IMR-90 (cell line): ENCODE measurements at regions not wholly inside any gene's neighbourhood (a gene's known extent, or its start where the extent isn't known, plus 50 kb on each side); places are given as distances from the start of the nearest gene placed in this dataset.
A peak's percentile ranks its signal among the peaks of the same experiment; 100 is the strongest.

ENCODE experiments used
- ATAC-seq: fragments of 200-7000 bp; cut with Tn5 transposase; 2 replicates; pipeline ENCODE4 v1.9.1; 2020; ENCODE audit warnings: low read depth, mild to moderate bottlenecking, moderate library complexity
- BruUV-seq: library from RNA; stranded (reverse); fragments of 400-500 nt; replicated peaks from 2 replicates; lab custom pipeline; 2021; lab: Mats Ljungman, UMichigan
- CTCF ChIA-PET: fragments of 300-600 bp; formaldehyde crosslinking; extraction: SDS; loops from one replicate; lab custom pipeline; 2021; ENCODE audit warnings: antibody characterized with exemption; lab: Yijun Ruan, JAX
- POLR2A ChIA-PET: fragments of 300-600 bp; sonication (Branson Sonifier 250); formaldehyde crosslinking; loops from one replicate; lab custom pipeline; 2022; ENCODE audit warnings: antibody characterized with exemption; ENCODE audit not compliant: unreplicated experiment; lab: Charles Lee
- DNase-seq: peaks from one replicate; pipeline ENCODE4 v3.0.0; 2013
- H2AFZ ChIP-seq: replicated peaks from 2 replicates; pipeline ENCODE3; 2013; ENCODE audit warnings: low read length, mild to moderate bottlenecking; ENCODE audit not compliant: poor library complexity
- H2AK5ac ChIP-seq: 2 replicates; pipeline ENCODE4 v1.6.1; 2013; ENCODE audit warnings: low read depth, low read length, inconsistent platforms
- H2AK9ac ChIP-seq: replicated peaks from 2 replicates; pipeline ENCODE3; 2013; ENCODE audit warnings: mild to moderate bottlenecking, low read depth, low read length, moderate library complexity; ENCODE audit not compliant: poor library complexity
- H2BK120ac ChIP-seq: 2 replicates; pipeline ENCODE4 v1.6.1; 2013; ENCODE audit warnings: low read depth, low read length, inconsistent platforms
- H2BK15ac ChIP-seq: 3 replicates; pipeline ENCODE4 v1.6.1; 2013; ENCODE audit warnings: low read depth, low read length, inconsistent platforms
- H2BK20ac ChIP-seq: 2 replicates; pipeline ENCODE4 v1.6.1; 2013; ENCODE audit warnings: low read depth, mild to moderate bottlenecking, inconsistent platforms, low read length, moderate library complexity
- H2BK5ac ChIP-seq: 2 replicates; pipeline ENCODE4 v1.6.1; 2013; ENCODE audit warnings: mild to moderate bottlenecking, low read depth, low read length, inconsistent platforms; ENCODE audit not compliant: poor library complexity, severe bottlenecking
- H3K14ac ChIP-seq: replicated peaks from 2 replicates; pipeline ENCODE4 v1.6.1; 2013; ENCODE audit warnings: low read depth, low read length, inconsistent platforms
- H3K18ac ChIP-seq: 2 replicates; pipeline ENCODE4 v1.6.1; 2013; ENCODE audit warnings: low read depth, low read length, control low read depth
- H3K23ac ChIP-seq: 2 replicates; pipeline ENCODE4 v1.6.1; 2013; ENCODE audit warnings: low read depth, low read length, inconsistent platforms
- H3K27ac ChIP-seq: 2 replicates; pipeline ENCODE4 v1.5.1; 2013; ENCODE audit warnings: mild to moderate bottlenecking, control low read depth, low read length; ENCODE audit not compliant: insufficient read depth
- H3K27me3 ChIP-seq: 2 replicates; pipeline ENCODE4 v1.6.1; 2013; ENCODE audit warnings: low read length; ENCODE audit not compliant: control insufficient read depth, insufficient read depth
- H3K36me3 ChIP-seq: 2 replicates; pipeline ENCODE4 v1.6.1; 2013; ENCODE audit warnings: low read length, mixed read lengths; ENCODE audit not compliant: control insufficient read depth, insufficient read depth
- H3K4ac ChIP-seq: 2 replicates; pipeline ENCODE4 v1.6.1; 2013; ENCODE audit warnings: low read depth, low read length, inconsistent platforms
- H3K4me1 ChIP-seq: 2 replicates; pipeline ENCODE4 v1.6.1; 2013; ENCODE audit warnings: low read length, mixed read lengths; ENCODE audit not compliant: control insufficient read depth, insufficient read depth
- H3K4me2 ChIP-seq: 2 replicates; pipeline ENCODE4 v1.6.1; 2013; ENCODE audit warnings: low read depth, mild to moderate bottlenecking, control low read depth, low read length, moderate library complexity
- H3K4me3 ChIP-seq: 2 replicates; pipeline ENCODE4 v1.5.1; 2013; ENCODE audit warnings: low read depth, mild to moderate bottlenecking, control low read depth, low read length, moderate library complexity; ENCODE audit not compliant: insufficient read depth
- H3K56ac ChIP-seq: 2 replicates; pipeline ENCODE4 v1.6.1; 2013; ENCODE audit warnings: low read length, inconsistent platforms; ENCODE audit not compliant: insufficient read depth; ENCODE audit errors: extremely low read depth
- H3K79me1 ChIP-seq, 2 experiments: 2 replicates each; pipeline ENCODE4 v1.6.1; 2013; ENCODE audit warnings: low read length in 2 of 2, inconsistent platforms in 1 of 2, low read depth in 1 of 2
- H3K9ac ChIP-seq: 2 replicates; pipeline ENCODE4 v1.6.1; 2013; ENCODE audit warnings: low read depth, low read length, control low read depth
- H3K9me1 ChIP-seq: 2 replicates; pipeline ENCODE4 v1.6.1; 2013; ENCODE audit warnings: low read length, inconsistent platforms; ENCODE audit not compliant: insufficient read depth
- H3K9me3 ChIP-seq: 2 replicates; pipeline ENCODE4 v1.6.1; 2013; ENCODE audit warnings: low read length; ENCODE audit not compliant: control insufficient read depth, insufficient read depth
- H4K20me1 ChIP-seq: 2 replicates; pipeline ENCODE4 v1.6.1; 2013; ENCODE audit warnings: low read length, inconsistent platforms; ENCODE audit not compliant: insufficient read depth
- H4K5ac ChIP-seq: 2 replicates; pipeline ENCODE4 v1.6.1; 2013; ENCODE audit warnings: mild to moderate bottlenecking, low read depth, low read length, control low read depth
- H4K8ac ChIP-seq, 2 experiments: 2 replicates each; pipeline ENCODE4 v1.6.1; 2013; ENCODE audit warnings: low read depth in 2 of 2, low read length in 2 of 2, control low read depth in 1 of 2, inconsistent platforms in 1 of 2
- H4K91ac ChIP-seq: 2 replicates; pipeline ENCODE4 v1.6.1; 2013; ENCODE audit warnings: low read depth, low read length, inconsistent platforms; ENCODE audit not compliant: insufficient read depth
- CEBPB ChIP-seq: IDR thresholded peaks from 2 replicates; pipeline ENCODE4 v1.6.1; 2012; ENCODE audit warnings: low read depth, low read length, improper control_type of control experiment
- CHD1 ChIP-seq: IDR thresholded peaks from 2 replicates; pipeline ENCODE4 v1.6.1; 2012; ENCODE audit warnings: low read depth, low read length, improper control_type of control experiment
- RFX5 ChIP-seq: IDR thresholded peaks from 2 replicates; pipeline ENCODE4 v1.8.0; 2012; ENCODE audit warnings: low read depth, mild to moderate bottlenecking, low read length, moderate library complexity
- SMC3 ChIP-seq: fragments of 150-350 bp; IDR thresholded peaks from 2 replicates; pipeline ENCODE4 v1.6.1; 2016; ENCODE audit warnings: low read depth, mild to moderate bottlenecking, antibody characterized with exemption, low read length, moderate library complexity
- USF2 ChIP-seq: fragments of 150-350 bp; IDR thresholded peaks from 2 replicates; pipeline ENCODE4 v1.6.1; 2017; ENCODE audit warnings: mild to moderate bottlenecking, antibody characterized with exemption, low read length, low read depth
- WGBS, 2 experiments: methylation state at CpG; one replicate each; pipeline versions ENCODE4 v1.1.5 to v1.1.7; 2013; ENCODE audit warnings: missing lambda C conversion rate in 2 of 2; ENCODE audit not compliant: insufficient read length in 1 of 2; ENCODE audit errors: extremely low coverage in 2 of 2; 5-methylcytosine and 5-hydroxymethylcytosine counted together
- dilution Hi-C: fragments of 300-500 bp; cut with HindIII; formaldehyde crosslinking; loops from one replicate; pipeline ENCODE4 v1.14.3; 2018; ENCODE audit warnings: low sequenced_read_pairs; ENCODE audit not compliant: unreplicated experiment
- in situ Hi-C: fragments of 300-500 bp; cut with MboI; formaldehyde crosslinking; loops from 3 replicates; pipeline ENCODE4 v1.14.3; 2019; ENCODE audit warnings: low sequenced_read_pairs, inconsistent platforms, mixed read lengths
- intact Hi-C: fragments of 100-400 bp; cut with micrococcal nuclease; formaldehyde crosslinking; loops from 2 replicates; pipeline ENCODE4 v1.10.0; 2022

- Histone ChIP-seq H2BK120ac (no peak overlapping the region), H3K79me1 (no peaks in the 10 kb centered on the region), H3K27me3 (peaks cover 17% of the 10 kb centered on the region), H2BK5ac (no peak overlapping the region), H4K5ac (no peak overlapping the region), H4K91ac (no peak overlapping the region), H2BK20ac (no peak overlapping the region), H3K4me2 (no peak overlapping the region), H3K9ac (no peak overlapping the region), H3K23ac (no peak overlapping the region), H3K56ac (no peak overlapping the region), H3K36me3 (no peaks in the 10 kb centered on the region), H3K27ac (no peak overlapping the region), H2AK5ac (no peak overlapping the region), H2BK15ac (no peak overlapping the region), H3K4ac (no peak overlapping the region), H3K9me1 (peaks cover 3% of the 10 kb centered on the region; the same call in 1 of the 2 replicates), H3K4me1 (peaks cover 4% of the 10 kb centered on the region), H3K18ac (no peak overlapping the region), H3K9me3 (no peaks in the 10 kb centered on the region), H3K14ac (no peak overlapping the region), H4K8ac (no peak overlapping the region), H4K20me1 (no peaks in the 10 kb centered on the region; the same call in 1 of the 2 replicates), H2AK9ac (no peak overlapping the region), H3K4me3 (no peak overlapping the region), H2AFZ (peak overlapping the region; percentile 21)
- ATAC-seq = no peak
- WGBS, 2 experiments = 100% methylated on average over 1 of the region's 4 CpGs; no CpG with 5 or more reads in 1 of the 2 experiments
- ChIA-PET CTCF (no interaction called here), POLR2A (no interaction called here)
- no TSS peak for BruUV-seq
- no peak for DNase-seq
- TF ChIP-seq SMC3 (no peak), CEBPB (no peak), RFX5 (no peak), USF2 (no peak), CHD1 (no peak)
- intact Hi-C loops = no loop called here
- dilution Hi-C loops = no loop called here
- in situ Hi-C loops = no loop called here
Observed at GRCh38 chr6:14393910-14394309, 276.3 kb downstream of the CD83 start.
